ENCODE measurements at regions not wholly inside any gene's neighbourhood (a gene's known extent, or its start where the extent isn't known, plus 50 kb on each side); places are given as distances from the start of the nearest gene placed in this dataset.

GRCh38 chr5:18323891-18324290, 689.6 kb downstream of the TAF11L14 start:
- Histone ChIP-seq H3K27me3 (no peaks in the 10 kb centered on the region), H3K4me1 (no peaks in the 10 kb centered on the region), H3K27ac (no peak overlapping the region), H3K4me3 (no peak overlapping the region), H3K36me3 (no peaks in the 10 kb centered on the region), H3K9me3 (no peaks in the 10 kb centered on the region)
- TF ChIP-seq CTCF (IDR thresholded peaks at IDR 0.05) = no peak
- no peak for TF ChIP-seq POLR2A (IDR thresholded peaks at IDR 0.05)
- no peak for DNase-seq

- no peak for DNase-seq
- Histone ChIP-seq H3K27ac (no peak overlapping the region), H3K4me3 (no peak overlapping the region), H3K36me3 (no peaks in the 10 kb centered on the region), H3K9me3 (no peaks in the 10 kb centered on the region), H3K27me3 (no peaks in the 10 kb centered on the region), H3K4me1 (no peaks in the 10 kb centered on the region)
- TF ChIP-seq CTCF (IDR thresholded peaks at IDR 0.05) = no peak
- no peak for TF ChIP-seq POLR2A (IDR thresholded peaks at IDR 0.05)
These were observed 691.2 kb downstream of the TAF11L14 start for GRCh38 chr5:18325431-18325830.

GRCh38 chr5:18329328-18329727, 695.1 kb downstream of the TAF11L14 start:
- Histone ChIP-seq H3K9me3 (no peaks in the 10 kb centered on the region), H3K4me3 (no peak overlapping the region), H3K4me1 (no peaks in the 10 kb centered on the region), H3K27me3 (no peaks in the 10 kb centered on the region), H3K27ac (no peak overlapping the region), H3K36me3 (no peaks in the 10 kb centered on the region)
- TF ChIP-seq POLR2A (IDR thresholded peaks at IDR 0.05) (no peak), CTCF (IDR thresholded peaks at IDR 0.05) (no peak)
- no peak for DNase-seq

- Histone ChIP-seq H3K36me3 (no peaks in the 10 kb centered on the region), H3K9me3 (no peaks in the 10 kb centered on the region), H3K27ac (no peak overlapping the region), H3K4me1 (no peaks in the 10 kb centered on the region), H3K4me3 (no peak overlapping the region), H3K27me3 (no peaks in the 10 kb centered on the region)
- no peak for DNase-seq
- TF ChIP-seq CTCF (IDR thresholded peaks at IDR 0.05) = no peak
- TF ChIP-seq POLR2A (IDR thresholded peaks at IDR 0.05) = no peak
These were observed 699.6 kb downstream of the TAF11L14 start for GRCh38 chr5:18333841-18334240.

- Histone ChIP-seq H3K4me3 (no peak overlapping the region), H3K27me3 (no peaks in the 10 kb centered on the region), H3K9me3 (no peaks in the 10 kb centered on the region), H3K4me1 (no peaks in the 10 kb centered on the region), H3K36me3 (no peaks in the 10 kb centered on the region), H3K27ac (no peak overlapping the region)
- no peak for TF ChIP-seq CTCF (IDR thresholded peaks at IDR 0.05)
- no peak for TF ChIP-seq POLR2A (IDR thresholded peaks at IDR 0.05)
- DNase-seq = no peak
These were observed 700.7 kb downstream of the TAF11L14 start for GRCh38 chr5:18334949-18335348.

- H3K4me3 ChIP-seq = no peak overlapping the region
- peaks cover 0 to 4% (median 0%) of the 10 kb centered on the region in 4 donors for H3K9me3 ChIP-seq
- TF ChIP-seq POLR2A (IDR thresholded peaks at IDR 0.05) (no peak), CTCF (IDR thresholded peaks at IDR 0.05) (no peak)
- no peaks in the 10 kb centered on the region for H3K36me3 ChIP-seq
- no peaks in the 10 kb centered on the region for H3K27me3 ChIP-seq
- no peak overlapping the region for H3K27ac ChIP-seq
- DNase-seq = no peak
- no peaks in the 10 kb centered on the region for H3K4me1 ChIP-seq
These were observed 720.6 kb downstream of the TAF11L14 start for GRCh38 chr5:18354828-18355227.

All from Peyer's patch (tissue), 4 donors.